ENCODE measurements at regions not wholly inside any gene's neighbourhood (a gene's known extent, or its start where the extent isn't known, plus 50 kb on each side); places are given as distances from the start of the nearest gene placed in this dataset.

DNA sequence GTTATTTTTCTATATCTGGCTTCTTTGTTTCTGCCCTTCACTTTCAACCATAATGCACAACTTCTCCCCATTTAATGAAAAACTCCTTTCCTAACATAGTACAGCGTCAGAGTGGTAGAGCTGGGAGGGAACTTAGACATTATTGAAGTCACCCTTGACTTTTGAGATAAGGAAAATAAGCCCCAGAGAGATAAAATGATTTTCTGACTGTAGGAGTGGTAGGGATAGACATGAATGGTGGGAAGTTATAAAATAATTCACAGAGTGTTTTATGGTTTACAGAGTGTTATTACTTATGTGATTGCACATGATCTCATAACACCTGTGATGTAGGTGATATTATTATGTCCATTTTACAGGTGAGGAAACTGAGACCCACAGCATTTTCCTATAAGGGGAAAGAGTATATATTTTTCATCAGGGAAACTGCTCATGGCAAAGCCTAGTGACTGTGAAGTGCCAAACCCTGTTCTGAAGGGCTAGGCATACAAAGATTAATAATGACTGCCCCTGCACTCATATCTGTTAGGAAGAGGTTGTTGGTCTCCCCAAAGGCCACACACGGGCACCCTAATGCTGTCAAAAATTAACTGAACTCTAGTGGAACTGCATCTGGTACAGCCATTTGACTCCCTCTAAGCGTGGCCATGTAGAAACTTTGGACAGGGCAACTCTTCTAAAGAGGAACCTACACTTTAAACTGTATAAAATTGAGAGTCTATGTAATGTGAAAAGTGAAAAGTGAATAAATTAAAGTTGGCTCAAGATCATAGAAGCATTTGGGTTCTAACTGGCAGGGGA is 61.1 kb upstream of the PICALM start:
- intact Hi-C loops (cut with micrococcal nuclease; ENCODE audit: unreplicated experiment), result no loop called here
- H3K27me3 Mint-ChIP-seq (ENCODE audit: unreplicated experiment), result no peaks in the 10 kb centered on the region
- H3K4me3 Mint-ChIP-seq (ENCODE audit: low read depth, unreplicated experiment), result no peak overlapping the region
- peaks cover 8% of the 10 kb centered on the region for H3K4me1 Mint-ChIP-seq (ENCODE audit: low read depth, unreplicated experiment)
- BruUV-seq (replicated peaks), result no TSS peak
- no peaks in the 10 kb centered on the region for H3K9me3 Mint-ChIP-seq (ENCODE audit: low read depth, unreplicated experiment)
- no peaks in the 10 kb centered on the region for H3K36me3 Mint-ChIP-seq (ENCODE audit: insufficient read depth, unreplicated experiment)
- no peak overlapping the region for H3K27ac Mint-ChIP-seq (ENCODE audit: unreplicated experiment)
- CTCF ChIA-PET, result no interaction called here
- TF ChIP-seq, protein P1, sequence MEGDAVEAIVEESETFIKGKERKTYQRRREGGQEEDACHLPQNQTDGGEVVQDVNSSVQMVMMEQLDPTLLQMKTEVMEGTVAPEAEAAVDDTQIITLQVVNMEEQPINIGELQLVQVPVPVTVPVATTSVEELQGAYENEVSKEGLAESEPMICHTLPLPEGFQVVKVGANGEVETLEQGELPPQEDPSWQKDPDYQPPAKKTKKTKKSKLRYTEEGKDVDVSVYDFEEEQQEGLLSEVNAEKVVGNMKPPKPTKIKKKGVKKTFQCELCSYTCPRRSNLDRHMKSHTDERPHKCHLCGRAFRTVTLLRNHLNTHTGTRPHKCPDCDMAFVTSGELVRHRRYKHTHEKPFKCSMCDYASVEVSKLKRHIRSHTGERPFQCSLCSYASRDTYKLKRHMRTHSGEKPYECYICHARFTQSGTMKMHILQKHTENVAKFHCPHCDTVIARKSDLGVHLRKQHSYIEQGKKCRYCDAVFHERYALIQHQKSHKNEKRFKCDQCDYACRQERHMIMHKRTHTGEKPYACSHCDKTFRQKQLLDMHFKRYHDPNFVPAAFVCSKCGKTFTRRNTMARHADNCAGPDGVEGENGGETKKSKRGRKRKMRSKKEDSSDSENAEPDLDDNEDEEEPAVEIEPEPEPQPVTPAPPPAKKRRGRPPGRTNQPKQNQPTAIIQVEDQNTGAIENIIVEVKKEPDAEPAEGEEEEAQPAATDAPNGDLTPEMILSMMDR (IDR thresholded peaks at IDR 0.05; ENCODE audit: unreplicated experiment), result no peak
- DNase-seq, result no peak

DNA sequence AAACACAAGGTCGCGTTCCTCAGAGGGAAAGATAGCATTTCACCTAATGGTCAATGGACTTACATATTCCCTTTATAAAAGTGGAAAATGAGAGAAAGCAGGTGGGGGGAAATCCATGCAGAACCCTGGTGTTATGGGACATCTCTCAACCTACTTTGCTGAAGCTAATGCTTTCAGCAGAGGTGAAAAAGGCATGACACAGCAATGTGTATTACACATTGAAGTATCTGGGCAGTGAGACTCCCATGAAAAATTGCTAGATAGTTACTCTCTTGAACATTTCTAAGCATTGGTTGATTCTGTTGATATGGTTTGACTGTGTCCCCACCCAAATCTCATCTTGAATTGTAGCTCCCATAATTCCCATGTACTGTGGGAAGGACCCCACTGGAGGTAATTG is 60.0 kb upstream of the PICALM start:
- Mint-ChIP-seq H3K27me3 (ENCODE audit: unreplicated experiment) (no peaks in the 10 kb centered on the region), H3K4me3 (ENCODE audit: low read depth, unreplicated experiment) (no peak overlapping the region), H3K36me3 (ENCODE audit: insufficient read depth, unreplicated experiment) (no peaks in the 10 kb centered on the region), H3K4me1 (ENCODE audit: low read depth, unreplicated experiment) (peaks cover 12% of the 10 kb centered on the region), H3K9me3 (ENCODE audit: low read depth, unreplicated experiment) (no peaks in the 10 kb centered on the region), H3K27ac (ENCODE audit: unreplicated experiment) (no peak overlapping the region)
- BruUV-seq (replicated peaks), result no TSS peak
- intact Hi-C loops (cut with micrococcal nuclease; ENCODE audit: unreplicated experiment), result no loop called here
- DNase-seq, result no peak
- TF ChIP-seq, protein P1 (IDR thresholded peaks at IDR 0.05; ENCODE audit: unreplicated experiment), result no peak
- CTCF ChIA-PET, result no interaction called here

DNA sequence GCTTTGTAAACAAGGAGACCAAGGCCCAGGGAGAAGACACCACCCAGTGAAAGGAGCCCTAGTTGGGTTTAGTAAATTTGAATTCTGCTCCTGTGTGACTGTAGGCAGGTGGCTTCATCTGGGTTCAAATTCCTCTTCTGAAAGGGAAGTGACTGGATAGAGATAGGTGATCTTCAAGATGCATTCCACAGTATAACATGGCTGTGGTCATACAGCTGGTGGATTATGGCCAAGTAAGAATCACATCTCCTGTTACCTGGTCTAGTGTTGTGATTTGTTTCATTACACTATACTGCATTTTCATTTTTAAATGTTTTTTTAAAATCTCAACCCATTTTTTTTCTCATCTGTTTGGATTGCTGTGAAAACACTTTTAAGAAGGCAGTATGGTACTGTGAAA is 58.0 kb upstream of the PICALM start:
- Mint-ChIP-seq H3K4me3 (ENCODE audit: low read depth, unreplicated experiment) (no peak overlapping the region), H3K27me3 (ENCODE audit: unreplicated experiment) (no peaks in the 10 kb centered on the region), H3K36me3 (ENCODE audit: insufficient read depth, unreplicated experiment) (no peaks in the 10 kb centered on the region), H3K9me3 (ENCODE audit: low read depth, unreplicated experiment) (no peaks in the 10 kb centered on the region), H3K27ac (ENCODE audit: unreplicated experiment) (no peak overlapping the region), H3K4me1 (ENCODE audit: low read depth, unreplicated experiment) (peaks cover 33% of the 10 kb centered on the region)
- intact Hi-C loops (cut with micrococcal nuclease; ENCODE audit: unreplicated experiment), result no loop called here
- no peak for DNase-seq
- CTCF ChIA-PET, result no interaction called here
- TF ChIP-seq, protein P1 (IDR thresholded peaks at IDR 0.05; ENCODE audit: unreplicated experiment), result no peak
- BruUV-seq (replicated peaks), result no TSS peak

DNA sequence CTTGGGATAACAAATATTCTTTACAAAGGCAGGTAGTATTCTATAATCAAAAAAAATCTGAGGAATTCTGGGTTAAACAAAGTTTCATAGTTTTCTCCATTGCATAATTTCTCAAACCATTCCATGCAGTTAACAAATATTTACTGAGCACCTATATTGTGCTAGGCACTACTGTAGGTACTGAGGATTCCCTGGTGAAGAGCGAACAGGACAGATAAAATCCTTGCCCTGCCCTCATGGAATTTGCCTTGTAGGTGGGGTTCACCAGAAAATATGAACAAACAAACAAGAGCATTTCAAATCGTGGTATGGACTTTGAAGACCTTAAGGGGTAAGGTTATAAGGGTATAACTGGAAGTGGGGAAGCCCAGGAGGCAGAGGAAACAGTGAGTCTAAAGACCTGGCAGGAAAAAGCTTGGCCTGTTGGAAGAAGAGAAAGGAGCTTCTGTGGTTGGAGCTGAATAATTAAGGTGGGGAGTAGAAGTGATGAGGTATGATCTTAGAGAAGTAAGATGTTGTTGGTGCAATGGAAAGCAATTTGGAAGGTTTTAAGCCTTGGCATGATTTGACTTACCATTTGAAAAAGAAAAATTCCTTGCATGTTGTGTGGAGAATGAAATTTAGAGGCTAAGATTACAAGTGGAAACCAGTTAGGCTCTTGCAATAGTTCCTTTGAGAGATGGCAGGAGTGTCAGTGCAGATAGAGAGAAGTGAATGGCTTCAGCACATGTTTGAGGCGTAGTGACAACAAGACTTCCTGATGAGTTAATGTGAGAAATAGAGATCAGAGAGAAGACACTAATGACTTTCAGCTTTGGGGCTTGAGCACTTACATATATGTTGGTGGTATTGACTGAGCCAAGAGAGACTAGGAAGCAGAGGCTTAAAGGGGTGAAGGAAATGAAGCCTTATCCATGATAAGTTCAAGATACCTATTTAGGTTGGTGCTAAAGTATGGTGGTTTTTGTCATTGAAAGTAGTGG is 55.7 kb upstream of the PICALM start:
- no peaks in the 10 kb centered on the region for H3K36me3 Mint-ChIP-seq (ENCODE audit: insufficient read depth, unreplicated experiment)
- CTCF ChIA-PET, result no interaction called here
- peaks cover 49% of the 10 kb centered on the region for H3K4me1 Mint-ChIP-seq (ENCODE audit: low read depth, unreplicated experiment)
- no peak overlapping the region for H3K27ac Mint-ChIP-seq (ENCODE audit: unreplicated experiment)
- TF ChIP-seq, protein P1 (IDR thresholded peaks at IDR 0.05; ENCODE audit: unreplicated experiment), result no peak
- H3K9me3 Mint-ChIP-seq (ENCODE audit: low read depth, unreplicated experiment), result no peaks in the 10 kb centered on the region
- no TSS peak for BruUV-seq (replicated peaks)
- no peak for DNase-seq
- no peak overlapping the region for H3K4me3 Mint-ChIP-seq (ENCODE audit: low read depth, unreplicated experiment)
- intact Hi-C loops (cut with micrococcal nuclease; ENCODE audit: unreplicated experiment), result no loop called here
- no peaks in the 10 kb centered on the region for H3K27me3 Mint-ChIP-seq (ENCODE audit: unreplicated experiment)

Data from Calu3 (cell line).